ENCODE measurements at regions not wholly inside any gene's neighbourhood (a gene's known extent, or its start where the extent isn't known, plus 50 kb on each side); places are given as distances from the start of the nearest gene placed in this dataset.
"Not testable (repeated sequence)": the region's sequence is repeated elsewhere in the genome, so short reads cannot be mapped to it uniquely, and the experiment has no call there.

- Mint-ChIP-seq H3K27me3 (ENCODE audit: low read depth, poor library complexity) (peaks cover 13% of the 10 kb centered on the region), H3K36me3 (ENCODE audit: low read depth) (peaks cover 4% of the 10 kb centered on the region), H3K27ac (no peak overlapping the region), H3K4me1 (peaks cover 8% of the 10 kb centered on the region), H3K4me3 (no peak overlapping the region), H3K9me3 (peaks cover 35% of the 10 kb centered on the region)
- no peak for TF ChIP-seq CTCF (IDR thresholded peaks at IDR 0.05)
- no peak for DNase-seq
Measured at GRCh38 chr12:131316388-131316787, 362.7 kb downstream of the ADGRD1 start.

- no peak for TF ChIP-seq CTCF (IDR thresholded peaks at IDR 0.05)
- peaks cover 6% of the 10 kb centered on the region for H3K27me3 Mint-ChIP-seq (ENCODE audit: low read depth, poor library complexity)
- H3K9me3 Mint-ChIP-seq: peaks cover 49% of the 10 kb centered on the region
- no peak for DNase-seq
- H3K4me3 Mint-ChIP-seq: no peak overlapping the region
- H3K27ac Mint-ChIP-seq: no peak overlapping the region
- peaks cover 4% of the 10 kb centered on the region for H3K36me3 Mint-ChIP-seq (ENCODE audit: low read depth)
- H3K4me1 Mint-ChIP-seq: no peaks in the 10 kb centered on the region
Measured at GRCh38 chr12:131318045-131318685, 364.5 kb downstream of the ADGRD1 start.

GRCh38 chr12:131321988-131322387, 368.3 kb downstream of the ADGRD1 start:
- H3K4me3 Mint-ChIP-seq: no peak overlapping the region
- DNase-seq: no peak
- H3K9me3 Mint-ChIP-seq: peaks cover 70% of the 10 kb centered on the region
- H3K27me3 Mint-ChIP-seq (ENCODE audit: low read depth, poor library complexity): peaks cover 3% of the 10 kb centered on the region
- H3K36me3 Mint-ChIP-seq (ENCODE audit: low read depth): peaks cover 4% of the 10 kb centered on the region
- no peak overlapping the region for H3K27ac Mint-ChIP-seq
- no peak for TF ChIP-seq CTCF (IDR thresholded peaks at IDR 0.05)
- H3K4me1 Mint-ChIP-seq: no peaks in the 10 kb centered on the region

GRCh38 chr12:131322460-131322859, 368.8 kb downstream of the ADGRD1 start:
- peaks cover 73% of the 10 kb centered on the region for H3K9me3 Mint-ChIP-seq
- H3K36me3 Mint-ChIP-seq (ENCODE audit: low read depth); H3K27ac Mint-ChIP-seq; H3K4me1 Mint-ChIP-seq; H3K27me3 Mint-ChIP-seq (ENCODE audit: low read depth, poor library complexity); DNase-seq; H3K4me3 Mint-ChIP-seq: not testable (repeated sequence)

- Mint-ChIP-seq H3K4me3 (no peak overlapping the region), H3K9me3 (peaks cover 60% of the 10 kb centered on the region), H3K27me3 (ENCODE audit: low read depth, poor library complexity) (no peaks in the 10 kb centered on the region), H3K27ac (no peak overlapping the region), H3K4me1 (no peaks in the 10 kb centered on the region), H3K36me3 (ENCODE audit: low read depth) (no peaks in the 10 kb centered on the region)
- no peak for DNase-seq
- no peak for TF ChIP-seq CTCF (IDR thresholded peaks at IDR 0.05)
Measured at GRCh38 chr12:131323879-131324278, 370.2 kb downstream of the ADGRD1 start.

- H3K4me3 Mint-ChIP-seq: no peak overlapping the region
Measured at GRCh38 chr12:131327521-131328488, 374.1 kb downstream of the ADGRD1 start.

GRCh38 chr12:131328861-131329845, 375.4 kb downstream of the ADGRD1 start:
- not testable (repeated sequence) for DNase-seq; H3K4me1 Mint-ChIP-seq; H3K36me3 Mint-ChIP-seq (ENCODE audit: low read depth); H3K4me3 Mint-ChIP-seq; H3K27me3 Mint-ChIP-seq (ENCODE audit: low read depth, poor library complexity); H3K27ac Mint-ChIP-seq
- H3K9me3 Mint-ChIP-seq: peaks cover 22% of the 10 kb centered on the region

More at GRCh38 chr12:131327521-131328488, 374.1 kb downstream of the ADGRD1 start:
- TF ChIP-seq CTCF (IDR thresholded peaks at IDR 0.05): no peak
- Mint-ChIP-seq H3K27ac (no peak overlapping the region), H3K27me3 (ENCODE audit: low read depth, poor library complexity) (peaks cover 10% of the 10 kb centered on the region), H3K9me3 (peaks cover 29% of the 10 kb centered on the region), H3K36me3 (ENCODE audit: low read depth) (no peaks in the 10 kb centered on the region), H3K4me1 (no peaks in the 10 kb centered on the region)
- no peak for DNase-seq
